GM12872 (cell line): ENCODE measurements at regions not wholly inside any gene's neighbourhood (a gene's known extent, or its start where the extent isn't known, plus 50 kb on each side); places are given as distances from the start of the nearest gene placed in this dataset.

Source experiments
- CTCF ChIP-seq: IDR thresholded peaks from 3 replicates; pipeline ENCODE4 v1.5.1; 2011; ENCODE audit warnings: low read depth, mild to moderate bottlenecking, low read length, moderate library complexity; ENCODE audit not compliant: insufficient read depth

DNA sequence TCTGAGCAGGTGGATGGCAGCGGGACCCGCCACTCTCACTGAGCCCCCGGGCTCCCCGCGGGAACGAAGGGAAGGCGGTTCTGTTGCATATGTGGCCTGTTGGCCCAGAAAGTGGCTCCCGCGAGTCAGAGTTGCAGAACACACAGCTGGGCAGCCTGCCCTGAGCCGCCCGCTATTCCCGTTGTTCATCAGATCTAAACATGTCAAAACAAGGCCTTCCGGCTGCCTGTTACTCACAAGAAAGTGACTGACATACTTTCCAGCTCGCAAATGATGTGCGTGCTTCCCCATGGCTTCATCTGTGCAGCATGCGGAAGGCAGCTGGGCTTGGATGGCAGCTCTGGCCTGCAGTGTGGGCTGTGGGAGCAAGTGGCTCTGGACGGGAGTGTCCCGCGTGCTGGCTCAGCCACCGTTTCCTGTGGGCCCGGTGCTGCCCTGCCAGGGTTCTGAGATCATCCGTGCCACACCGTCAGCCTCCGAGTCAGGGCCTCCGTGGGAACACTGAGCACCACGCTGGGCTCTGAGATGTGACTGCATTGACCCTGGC is 227.3 kb downstream of the ERMARD start:
- no peak for TF ChIP-seq CTCF

DNA sequence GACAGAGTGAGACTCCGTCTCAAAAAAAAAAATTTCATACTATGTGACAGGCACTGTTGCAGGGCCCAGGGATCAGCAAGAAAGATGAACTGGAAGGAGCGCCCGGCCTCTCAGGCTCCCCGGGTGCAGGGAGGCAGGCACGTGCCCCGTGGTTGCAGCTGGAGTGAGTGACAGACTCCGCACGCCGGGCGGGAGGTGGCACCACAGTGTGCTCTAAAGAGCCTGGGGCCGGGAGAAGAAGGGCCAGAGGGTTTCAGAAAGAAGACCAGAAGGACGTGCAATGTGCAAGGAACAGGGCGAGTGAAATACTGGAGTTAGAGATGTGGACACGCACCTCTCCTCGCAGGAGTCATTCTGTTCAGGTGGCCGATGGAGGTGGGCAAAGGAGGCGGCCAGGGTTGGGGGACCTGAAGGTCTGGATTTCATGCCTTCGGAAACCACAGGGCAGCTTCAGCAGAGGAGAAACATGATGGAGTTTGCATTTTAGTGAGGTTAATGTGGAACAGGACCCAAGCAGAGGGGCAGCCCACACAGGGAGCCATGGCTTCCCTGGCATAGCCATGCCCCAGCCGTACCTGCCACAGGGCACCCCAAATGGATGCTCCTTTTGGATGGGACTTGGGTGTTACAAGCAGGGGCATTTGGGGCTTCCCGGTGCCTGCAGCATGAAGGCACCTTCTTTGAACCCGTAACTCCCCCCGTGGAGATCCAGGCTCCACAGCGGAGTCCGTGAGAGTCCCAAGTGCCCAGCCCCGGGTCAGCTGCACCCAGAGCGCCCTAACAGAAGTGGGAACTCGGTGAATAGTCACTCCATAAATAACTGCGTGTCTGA is 226.2 kb downstream of the ERMARD start:
- no peak for TF ChIP-seq CTCF

DNA sequence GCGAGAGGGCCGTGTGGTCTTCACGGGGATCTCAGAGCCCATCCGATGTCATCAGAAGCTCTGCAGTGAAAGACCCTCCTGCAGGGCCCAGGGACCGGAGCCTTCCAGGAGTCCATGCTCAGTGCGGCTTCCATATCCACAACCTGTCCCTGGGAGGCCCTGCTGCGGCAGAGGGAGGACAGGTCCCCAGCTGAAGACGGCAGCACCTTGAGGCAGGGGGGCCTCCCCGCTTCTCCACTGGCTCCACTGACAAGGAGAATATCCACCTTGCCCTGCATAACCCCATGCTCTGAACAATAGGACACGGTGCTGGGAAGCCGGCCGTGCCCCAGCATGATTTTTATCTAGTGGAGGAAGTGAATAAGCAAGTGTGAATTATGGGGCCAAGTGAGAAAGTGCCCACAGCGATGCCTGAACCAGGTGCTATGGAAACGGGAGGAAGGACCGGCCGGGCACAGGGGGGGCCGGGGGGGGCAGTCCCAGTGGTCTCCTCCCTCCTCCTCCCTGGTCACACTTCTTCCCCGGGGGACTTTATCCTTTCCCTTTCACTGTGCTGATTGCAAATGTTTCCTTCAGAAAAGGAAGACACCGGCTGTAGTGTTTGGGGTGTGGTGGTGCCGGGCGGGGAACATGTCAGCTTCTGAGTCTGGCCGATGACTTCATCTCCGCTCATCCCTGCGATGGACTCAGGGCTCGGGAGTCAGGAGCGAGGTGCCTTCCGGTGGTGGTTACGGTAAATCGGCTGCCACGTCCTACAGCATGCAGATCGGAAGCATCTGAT is 225.1 kb downstream of the ERMARD start:
- TF ChIP-seq CTCF = no peak

GRCh38 chr6:169975701-169976100 is 224.3 kb downstream of the ERMARD start:
- TF ChIP-seq CTCF = no peak

GRCh38 chr6:169975286-169975685 is 223.9 kb downstream of the ERMARD start:
- TF ChIP-seq CTCF = no peak

DNA sequence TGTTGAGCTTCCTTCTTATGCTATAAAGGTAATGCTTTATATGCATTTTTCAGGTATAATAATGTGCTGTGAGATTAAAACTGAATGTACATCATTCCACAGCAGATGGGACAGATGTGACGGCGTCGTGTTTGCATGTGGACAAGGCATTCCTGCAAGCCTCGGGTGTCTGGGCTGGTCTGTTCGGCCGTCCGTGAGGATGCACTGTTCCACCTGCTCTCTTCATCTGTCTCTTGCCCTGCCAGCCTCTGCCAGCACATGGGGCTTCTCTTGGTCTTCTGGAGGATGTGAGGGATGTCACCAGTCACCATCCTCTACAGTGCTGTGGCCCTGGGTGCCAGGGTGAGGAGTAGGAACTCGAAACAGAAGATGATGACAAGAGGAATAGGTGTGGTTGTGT is 223.2 kb downstream of the ERMARD start:
- no peak for TF ChIP-seq CTCF

GRCh38 chr6:169972736-169973135 is 221.3 kb downstream of the ERMARD start:
- no peak for TF ChIP-seq CTCF
